ENCODE measurements at regions not wholly inside any gene's neighbourhood (a gene's known extent, or its start where the extent isn't known, plus 50 kb on each side); places are given as distances from the start of the nearest gene placed in this dataset.

DNA sequence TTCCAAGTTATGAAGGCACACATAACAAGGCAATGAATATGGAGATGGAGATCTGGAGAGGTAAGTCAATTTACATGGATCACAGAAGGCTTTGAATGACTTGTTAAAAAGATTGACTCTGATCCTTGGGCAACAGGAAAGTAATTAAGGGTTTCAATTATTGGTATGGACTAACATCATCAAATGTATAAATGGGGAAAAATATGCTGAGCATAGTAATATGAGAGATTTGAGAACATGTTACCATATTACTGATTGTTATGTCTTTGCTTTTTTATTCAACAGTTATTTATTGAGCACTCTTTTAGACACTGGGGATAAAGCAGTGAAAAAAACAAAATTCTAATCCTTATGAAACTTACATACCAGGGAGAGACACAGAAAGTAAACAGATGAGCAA is 238.5 kb upstream of the ROBO1 start:
- TF ChIP-seq CTCF (IDR thresholded peaks at IDR 0.05), result no peak
- no peak for TF ChIP-seq ZFX (IDR thresholded peaks at IDR 0.05; ENCODE audit: borderline replicate concordance)

Data from 22Rv1 (cell line).